Islet precursor cell (in vitro differentiated cells): ENCODE measurements at regions not wholly inside any gene's neighbourhood (a gene's known extent, or its start where the extent isn't known, plus 50 kb on each side); places are given as distances from the start of the nearest gene placed in this dataset.

Experiments
- DNase-seq: peaks from one replicate; pipeline ENCODE4 v3.0.0-alpha.2; 2018

DNA sequence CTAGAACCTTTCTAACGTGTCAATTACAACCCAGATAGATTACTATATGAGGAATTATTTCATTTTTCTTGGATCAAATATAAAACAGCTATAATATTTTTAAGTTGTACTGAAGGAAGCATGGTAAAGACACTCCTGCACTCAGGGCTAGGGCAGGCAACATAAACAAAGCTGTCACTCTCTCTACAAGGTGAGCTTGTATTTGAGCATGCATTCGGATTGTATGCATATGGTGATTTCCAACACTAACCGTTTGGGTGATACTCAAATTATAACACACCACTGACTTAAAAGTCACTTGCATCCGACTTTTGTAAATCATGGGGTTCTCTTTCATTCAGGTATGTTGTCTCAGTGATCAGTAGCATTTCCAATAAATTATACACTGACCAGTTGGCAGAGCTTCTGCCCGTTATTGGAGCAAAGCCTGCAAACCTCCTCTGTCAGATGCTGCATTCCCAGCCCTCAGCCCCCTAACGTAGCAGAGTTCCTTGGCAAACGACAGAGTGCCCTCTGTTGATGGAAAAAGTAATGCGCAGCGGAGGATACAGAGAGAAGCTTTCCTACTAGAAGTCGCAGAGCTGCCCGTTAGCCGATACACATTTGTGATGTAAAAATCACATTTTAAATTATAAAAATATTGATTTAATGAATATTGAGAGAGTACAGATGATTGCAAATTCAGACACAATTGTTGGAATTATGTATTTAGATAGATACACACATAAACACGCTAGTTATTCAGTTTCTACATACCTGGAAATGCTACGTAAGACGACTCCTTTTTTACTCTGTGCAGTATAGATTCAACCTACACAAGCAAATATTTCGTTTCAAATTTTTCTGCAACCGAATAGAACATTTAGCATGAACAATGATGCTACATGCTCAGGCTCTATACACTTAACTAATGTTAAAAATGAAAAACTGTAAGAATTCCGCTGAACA is 173.9 kb upstream of the SP4 start:
- DNase-seq, result peak; percentile 89

DNA sequence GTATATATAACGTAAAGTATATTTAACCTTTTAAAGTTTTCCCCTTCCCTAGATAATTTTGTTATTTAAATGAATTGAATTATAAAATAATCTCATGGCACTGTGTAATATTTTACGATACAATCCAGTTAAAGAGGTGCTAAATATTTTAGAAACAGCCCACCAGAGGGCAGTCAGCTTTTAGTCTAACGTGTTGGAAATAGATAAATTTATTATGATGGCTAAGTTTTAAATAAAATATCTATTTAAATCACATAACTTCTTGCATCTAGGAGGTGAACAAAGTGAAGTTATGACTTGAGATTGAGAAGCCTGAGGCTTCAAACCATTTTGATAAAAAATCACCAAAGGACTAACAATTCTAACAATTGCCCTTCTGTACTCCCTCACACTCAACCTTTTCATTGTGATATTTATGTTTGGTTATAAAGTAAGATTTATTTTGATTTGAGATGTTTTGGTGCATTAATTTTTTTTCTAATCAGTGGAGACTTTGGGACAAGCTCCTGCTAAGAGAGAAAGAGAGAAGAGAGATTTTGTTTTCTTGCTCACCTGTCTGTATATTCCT is 171.5 kb upstream of the SP4 start:
- no peak for DNase-seq

DNA sequence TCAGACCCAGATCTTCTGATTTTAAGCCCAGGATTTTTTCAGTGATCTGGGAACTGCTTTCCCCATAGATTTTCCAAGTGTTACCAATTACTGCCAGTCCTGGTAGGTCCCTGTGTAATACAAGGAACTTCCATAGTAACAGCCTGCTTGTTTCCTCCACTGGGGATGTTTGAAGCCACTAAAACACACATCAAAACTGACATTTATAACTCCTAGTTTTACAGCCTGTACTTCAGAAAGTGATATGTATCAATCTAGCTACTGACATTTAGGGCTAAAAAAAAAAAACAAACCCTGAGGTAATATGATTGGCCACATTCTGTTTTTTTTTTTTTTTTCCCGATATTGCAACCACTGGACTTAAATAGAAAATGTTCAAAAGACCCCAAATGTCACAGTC is 166.9 kb upstream of the SP4 start:
- no peak for DNase-seq

DNA sequence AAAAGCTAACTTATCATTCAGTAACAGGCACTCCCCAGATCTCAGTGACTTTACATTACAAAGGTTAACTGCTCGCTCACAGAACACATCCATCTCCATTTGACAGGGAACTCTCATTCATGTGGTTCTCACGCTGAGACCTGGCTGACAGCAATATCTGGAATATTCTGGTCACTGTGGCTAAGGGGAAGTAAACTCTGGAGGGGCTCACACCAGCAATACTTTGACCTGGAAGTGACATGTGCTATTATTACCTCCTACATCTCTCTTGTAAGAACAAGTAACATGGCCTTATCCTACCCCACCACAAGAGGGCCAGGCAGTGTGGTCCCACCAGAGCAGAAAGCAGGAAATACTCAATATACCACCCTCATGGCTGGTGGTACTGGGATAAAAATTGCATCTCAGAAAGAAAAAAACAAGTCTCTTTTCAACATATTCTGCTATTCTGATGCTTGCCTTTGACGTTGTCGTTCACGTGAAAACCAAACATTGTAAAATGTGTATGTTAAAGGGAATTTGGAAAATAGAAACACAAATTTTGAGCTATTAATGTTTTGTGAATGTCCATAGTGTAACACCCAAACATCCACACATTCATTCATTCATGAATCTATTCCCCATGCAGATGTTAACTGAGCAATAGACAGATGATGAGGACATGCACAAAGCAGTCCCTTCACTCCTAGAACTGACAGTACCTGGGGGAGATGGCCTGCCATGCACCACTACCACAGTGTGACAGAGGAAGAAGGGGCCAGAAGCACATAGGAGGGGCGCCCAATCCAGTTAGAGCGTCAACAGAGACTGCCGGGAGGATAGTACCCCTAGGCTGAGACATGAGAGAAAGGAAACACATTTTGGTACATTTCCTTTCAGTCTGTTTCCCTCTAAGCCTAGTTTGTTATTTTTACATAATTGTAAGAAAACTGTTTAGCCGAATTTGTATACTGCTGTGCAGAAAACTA is 166.0 kb upstream of the SP4 start:
- DNase-seq, result peak; percentile 80

DNA sequence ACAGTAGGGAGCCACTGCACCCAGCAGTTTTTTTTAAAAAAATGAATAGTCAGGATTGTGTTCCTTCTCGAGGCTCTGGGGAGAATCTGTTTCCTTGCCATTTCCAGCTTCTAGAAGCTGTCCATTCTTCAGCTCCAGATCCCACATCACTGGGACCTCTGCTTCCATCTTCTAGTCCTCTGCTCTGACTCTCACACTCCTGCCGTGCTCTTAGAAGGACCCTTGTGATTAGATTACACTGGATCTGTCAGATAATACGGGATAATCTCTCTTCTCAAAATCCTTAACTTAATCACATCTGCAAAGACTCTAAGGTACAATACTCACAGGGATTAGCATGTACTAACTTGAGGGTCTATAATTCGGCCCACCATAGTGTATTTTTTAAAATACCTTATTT is 158.9 kb upstream of the SP4 start:
- DNase-seq, result no peak

DNA sequence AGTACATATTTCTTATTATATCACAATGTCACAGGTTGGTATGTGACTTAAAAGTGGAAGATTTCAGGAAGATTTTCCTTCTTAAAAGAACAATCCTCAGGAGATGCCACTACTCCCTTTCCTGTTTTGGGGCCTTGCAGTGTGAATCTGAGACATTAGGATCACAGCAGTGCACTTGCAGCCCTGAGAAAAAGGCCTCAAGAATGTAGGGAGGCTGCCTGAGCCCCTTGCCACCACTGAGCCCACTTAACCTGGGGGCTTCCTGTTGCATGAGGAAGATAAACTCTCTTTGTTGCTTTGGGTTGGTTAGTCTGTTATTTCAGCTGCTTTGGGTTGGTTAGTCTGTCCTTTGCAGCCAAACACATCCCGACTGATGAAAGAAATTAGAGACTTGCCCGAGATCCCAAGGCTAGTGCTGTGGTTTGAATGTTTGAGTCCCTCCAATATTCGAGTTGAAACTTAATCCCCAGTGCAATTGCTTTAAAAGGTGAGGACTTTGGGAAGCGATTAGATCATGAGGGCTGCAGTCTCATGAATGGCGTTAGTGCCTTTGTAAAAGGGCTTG is 151.3 kb upstream of the SP4 start:
- DNase-seq, result no peak

DNA sequence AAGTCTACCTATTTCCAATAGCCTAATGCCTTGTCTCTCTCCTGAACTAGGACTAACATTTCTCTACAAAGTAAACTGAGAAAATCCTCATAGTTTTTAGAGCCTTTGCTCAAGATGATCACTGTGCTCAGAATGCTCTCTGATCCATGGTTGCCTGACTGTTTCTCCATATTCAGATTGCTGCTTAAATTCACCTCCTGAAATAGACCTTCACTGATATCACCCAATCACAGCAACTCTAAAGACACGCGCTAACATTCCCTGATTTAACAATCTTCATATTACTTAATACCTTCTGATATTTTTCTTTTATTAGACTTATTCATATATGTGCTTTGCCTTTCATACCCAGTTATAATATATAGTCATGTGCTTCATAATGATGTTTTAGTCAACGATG is 148.9 kb upstream of the SP4 start:
- DNase-seq, result no peak

DNA sequence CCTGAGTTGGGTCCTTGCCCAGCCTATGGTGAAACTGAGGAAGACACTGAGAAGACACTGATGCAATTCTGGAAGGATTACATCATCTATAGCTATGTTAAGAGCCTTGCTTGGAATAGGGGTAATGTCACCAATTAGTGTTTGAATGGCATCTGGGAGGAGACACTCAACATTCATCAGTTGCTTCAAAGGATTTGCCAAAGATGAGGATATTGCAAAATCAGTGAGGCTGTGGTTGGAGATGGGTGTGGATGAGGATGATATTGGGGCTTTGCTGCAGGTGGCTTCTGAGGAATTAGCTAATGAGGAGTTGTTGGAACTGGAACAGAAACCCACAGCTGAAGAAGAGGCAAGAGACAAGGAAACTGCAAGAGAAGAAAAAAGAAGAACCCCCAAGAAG is 146.7 kb upstream of the SP4 start:
- DNase-seq, result no peak

DNA sequence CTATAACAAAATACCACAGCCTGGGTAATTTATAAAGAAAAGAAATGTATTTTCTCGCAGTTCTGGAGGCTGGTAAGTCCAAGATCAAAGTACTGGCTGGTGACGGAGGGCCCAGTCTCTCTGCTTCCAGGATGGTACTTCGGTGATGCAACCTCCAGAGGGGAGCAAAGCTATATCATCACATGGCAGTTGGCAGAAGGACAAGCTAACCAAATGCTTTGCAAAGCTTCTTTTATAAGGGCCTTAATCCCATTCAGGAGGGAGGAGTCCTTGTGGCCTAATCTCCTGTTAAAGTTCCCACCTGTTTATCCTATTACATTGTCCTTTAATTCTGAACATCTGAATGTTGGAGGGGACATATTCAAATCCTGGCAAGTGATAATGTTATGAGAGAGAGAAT is 134.1 kb upstream of the SP4 start:
- DNase-seq, result no peak

DNA sequence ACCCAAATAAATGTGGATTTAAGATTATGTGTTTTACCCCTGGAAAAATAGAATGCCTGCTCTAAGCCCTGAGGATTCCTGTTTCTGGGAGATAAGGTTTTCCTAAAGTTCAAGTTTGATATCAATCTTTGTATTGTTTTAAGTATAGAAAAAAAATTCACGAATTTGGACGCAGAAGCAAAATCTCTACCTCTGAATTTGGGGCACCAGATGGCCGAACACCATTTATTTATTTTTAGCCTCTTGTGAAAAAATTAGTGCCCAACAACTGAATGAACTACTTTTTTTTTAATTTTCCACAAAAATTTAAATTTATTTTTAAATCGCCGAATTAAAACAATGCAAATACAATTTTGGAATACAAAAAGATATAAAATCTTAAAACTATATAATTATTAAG is 128.1 kb upstream of the SP4 start:
- no peak for DNase-seq

DNA sequence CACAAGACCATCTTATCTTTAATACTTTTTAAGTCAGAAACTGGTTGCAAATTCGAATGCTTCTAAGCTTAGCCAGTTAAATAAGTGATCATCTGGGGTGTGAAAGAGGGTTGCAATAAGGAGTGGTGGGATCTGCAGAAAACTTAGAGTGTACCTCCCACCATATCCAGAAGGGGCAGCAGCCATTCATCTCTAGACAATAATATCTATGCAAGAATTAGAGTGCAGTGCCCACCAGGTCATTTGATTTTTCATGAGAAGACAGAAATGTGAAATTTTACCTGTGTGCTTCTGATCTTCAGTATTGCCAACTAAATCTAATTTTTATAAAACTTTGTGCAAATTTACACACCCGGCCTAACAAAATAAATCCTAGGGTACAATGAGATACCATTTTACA is 127.2 kb upstream of the SP4 start:
- DNase-seq, result no peak

DNA sequence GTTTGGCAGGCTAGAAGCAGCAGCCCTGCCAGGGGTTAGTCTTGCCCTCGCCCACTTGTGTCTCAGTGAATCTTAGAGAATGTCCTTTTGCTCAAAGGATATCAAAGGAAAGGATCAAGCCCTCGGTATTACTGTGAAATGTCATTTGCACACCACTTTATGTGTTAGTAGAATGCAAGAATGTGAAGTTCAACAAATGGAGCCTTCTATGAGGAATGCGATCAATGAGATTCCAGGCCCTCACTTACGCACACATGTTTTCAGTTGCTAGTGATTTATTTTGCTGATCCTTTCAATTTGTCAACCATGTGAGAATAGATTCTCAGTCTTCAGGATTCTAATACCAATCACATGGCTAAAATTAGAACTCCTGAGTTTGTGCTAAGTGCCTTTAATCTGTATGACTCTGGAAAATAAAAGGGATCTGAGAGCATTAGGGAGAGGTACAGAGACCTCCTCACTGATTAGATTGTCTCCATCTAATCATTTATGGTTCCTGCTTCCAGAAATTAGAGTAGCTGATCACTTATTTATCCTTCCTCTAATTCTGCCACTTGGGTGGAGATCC is 123.0 kb upstream of the SP4 start:
- DNase-seq, result no peak

DNA sequence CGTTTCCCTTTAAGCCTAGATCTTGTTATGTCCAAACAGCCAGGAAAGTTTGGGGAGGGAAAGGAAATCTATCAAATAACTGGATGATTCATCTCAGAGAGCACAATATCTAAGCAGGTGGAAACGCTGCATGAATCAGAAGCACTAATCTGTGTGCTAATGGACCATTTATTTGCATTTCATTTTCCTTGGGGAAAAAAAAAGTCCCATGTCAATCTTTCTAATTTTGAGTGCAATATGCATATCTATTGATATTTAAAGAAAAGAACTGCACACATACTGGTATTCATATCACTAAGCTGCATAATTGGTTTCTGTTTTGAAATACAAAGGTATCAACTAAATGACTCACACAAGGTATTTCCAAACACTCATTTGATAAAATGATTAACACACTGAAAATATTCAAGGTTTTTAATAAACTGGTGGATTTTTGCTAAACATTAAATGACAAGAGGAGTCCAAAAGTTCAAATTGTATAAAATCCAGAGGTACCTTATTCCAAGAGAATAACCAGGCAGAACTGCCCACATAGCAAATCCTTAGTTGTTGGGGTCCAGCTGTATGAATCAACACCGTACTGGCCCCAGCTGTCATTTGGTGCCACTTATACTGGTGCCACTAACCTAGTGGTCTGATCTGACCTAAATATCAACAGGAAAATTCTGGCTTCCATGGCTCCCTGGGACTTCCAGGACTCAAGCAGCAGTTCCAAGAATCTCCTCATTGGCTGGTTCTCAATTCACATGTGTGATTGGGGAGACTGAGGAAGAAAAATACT is 122.2 kb upstream of the SP4 start:
- DNase-seq, result no peak

DNA sequence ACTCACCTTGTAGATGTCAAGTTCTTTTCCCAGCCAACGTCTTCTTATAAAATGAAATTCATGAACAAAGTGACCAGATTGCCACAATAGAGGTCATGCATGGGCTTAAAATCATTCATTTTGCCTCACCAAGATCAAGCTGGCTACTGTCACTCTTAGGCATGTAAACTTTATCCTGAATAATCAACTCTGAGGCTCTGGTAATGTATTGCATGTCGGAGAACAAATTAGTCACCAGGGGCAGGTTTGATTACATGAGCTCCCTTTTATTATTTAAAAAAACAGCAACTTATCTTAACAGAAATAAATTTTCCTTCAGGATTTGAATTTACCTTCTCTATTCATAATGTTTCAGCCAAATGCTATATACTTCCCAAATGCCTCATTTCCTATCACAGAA is 112.9 kb upstream of the SP4 start:
- no peak for DNase-seq

DNA sequence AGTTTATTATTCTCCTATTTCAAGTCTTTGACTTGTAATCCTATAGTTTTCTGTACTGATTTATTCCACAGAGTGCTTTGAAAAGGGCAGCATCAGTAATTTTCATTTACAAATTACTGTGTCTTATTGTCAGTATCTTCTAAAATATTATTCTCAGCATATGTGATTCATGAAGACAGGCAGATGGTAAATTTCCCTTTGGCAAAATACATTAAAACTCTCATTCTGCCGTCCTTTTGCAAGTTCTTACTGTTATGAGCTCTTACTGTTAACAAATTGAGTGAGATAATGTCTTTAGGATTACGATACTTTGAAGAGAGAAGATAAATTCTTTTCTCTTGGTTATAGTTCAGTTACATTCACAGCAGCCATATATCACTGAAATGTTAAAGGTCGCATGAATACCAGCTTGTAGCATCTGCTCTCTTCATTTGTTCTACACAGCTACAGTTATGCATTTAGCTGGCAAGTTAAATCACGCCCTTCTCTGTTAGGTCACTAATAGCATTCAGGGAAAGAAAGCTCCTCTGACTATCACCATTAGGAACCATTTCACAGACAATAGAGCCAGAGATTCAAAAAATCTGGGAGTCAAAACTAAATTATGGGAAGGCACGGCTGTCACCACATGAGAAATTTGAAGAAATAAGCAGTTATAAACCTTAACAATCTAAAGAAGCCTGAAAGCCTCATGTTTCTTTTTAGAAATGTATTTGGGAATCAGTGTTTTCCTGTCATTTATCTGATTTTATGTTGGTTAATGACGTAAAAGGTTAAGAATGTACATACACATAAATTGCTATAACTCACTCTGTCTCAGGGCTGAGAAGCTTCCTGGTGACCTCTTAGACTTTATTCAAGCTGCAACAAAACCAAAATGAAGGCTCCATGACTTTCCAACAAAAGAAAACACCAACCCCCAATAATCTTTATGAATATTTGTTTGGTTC is 109.6 kb upstream of the SP4 start:
- no peak for DNase-seq

DNA sequence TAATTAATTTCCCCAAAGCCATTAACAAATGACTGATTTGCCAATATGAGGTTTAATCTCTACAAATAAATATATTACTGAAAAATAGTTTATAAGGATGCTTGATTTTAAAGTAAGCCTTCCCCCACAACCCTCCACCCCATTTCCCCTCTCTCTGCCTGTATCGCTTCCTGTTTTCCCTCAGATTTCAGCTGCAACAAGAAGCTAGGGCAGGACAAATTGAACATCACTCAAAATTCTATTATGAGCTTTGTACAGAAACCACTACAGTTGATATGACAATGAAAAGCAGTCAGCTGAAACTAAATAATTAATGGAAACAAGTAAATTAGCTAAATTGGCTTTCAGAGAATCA is 109.0 kb upstream of the SP4 start:
- no peak for DNase-seq

DNA sequence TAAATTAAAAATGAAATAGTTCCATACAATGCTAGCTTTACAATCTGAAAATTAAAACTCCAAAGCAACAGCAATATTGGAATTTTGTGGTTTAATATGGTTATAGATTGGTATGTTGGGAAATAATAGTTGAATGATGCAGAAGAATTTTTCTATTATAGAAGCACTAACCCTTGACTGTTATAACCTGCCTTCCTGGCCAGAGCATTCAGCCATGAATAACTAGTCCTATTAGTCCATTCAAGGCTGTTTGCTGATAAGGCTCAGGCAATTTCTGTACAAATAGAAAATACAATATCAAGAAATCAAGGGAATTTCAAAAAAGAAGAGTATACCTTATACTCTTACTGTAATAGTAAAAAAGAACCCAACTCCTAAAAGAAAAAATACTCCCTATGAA is 101.6 kb upstream of the SP4 start:
- no peak for DNase-seq

DNA sequence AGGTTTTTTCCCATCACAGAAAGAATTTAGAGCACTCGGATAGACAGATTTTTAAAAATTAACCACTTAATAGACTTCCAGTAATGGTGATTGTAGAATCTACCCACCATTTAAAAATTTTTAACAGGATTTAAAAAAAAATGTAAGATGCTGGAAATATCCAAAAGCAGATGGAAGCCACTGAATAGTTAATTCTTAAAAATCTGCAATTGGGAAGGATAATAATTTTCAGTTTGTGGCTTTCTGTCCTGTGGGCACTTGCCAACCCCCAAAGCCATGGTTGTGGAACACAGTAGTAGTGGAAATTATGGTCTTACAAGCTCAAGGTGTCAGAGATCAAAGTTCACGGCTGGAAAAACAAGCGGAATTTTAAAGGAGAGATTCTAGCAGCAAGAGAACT is 101.0 kb upstream of the SP4 start:
- no peak for DNase-seq

DNA sequence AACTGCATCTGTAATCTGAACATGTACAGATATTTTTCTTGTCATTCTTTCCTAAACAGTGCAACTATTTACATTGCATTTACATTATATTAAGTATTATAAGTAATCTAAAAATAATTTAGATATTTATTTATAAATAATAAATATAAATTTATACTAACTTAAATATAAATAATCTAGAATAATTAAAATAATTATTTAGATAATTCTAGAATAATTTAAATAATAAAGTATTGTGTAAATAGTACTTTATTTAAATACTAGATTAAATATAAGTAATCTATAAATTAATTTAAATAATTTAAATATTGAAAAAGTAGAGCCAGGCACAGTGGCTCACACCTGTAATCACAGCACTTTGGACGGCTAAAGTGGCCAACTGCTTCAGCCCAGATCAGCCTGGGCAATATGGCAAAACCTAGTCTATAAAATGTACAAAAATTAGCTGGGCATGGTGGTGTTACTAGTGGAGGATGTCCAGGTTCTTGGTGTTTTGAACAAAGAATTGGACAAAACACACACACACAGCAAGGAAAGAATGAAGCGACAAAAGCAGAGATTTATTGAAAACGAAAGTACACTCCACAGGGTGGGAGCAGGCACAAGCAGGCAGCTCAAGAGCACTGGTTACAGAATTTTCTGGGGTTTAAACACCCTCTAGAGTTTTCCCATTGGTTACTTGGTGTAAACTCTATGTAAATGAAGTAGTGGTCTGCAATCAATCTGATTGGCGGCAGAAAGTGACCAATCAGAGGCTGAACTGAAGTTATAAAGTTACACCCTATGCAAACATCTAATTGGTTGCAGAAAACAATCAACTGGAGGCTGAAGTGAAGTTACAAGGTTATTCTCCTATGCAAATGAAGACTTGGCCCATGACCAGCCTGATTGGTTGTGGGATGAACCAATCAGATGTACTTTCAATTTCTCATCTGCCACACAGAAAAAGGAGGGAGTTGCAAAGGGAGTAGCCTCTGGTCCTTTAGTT is 100.2 kb upstream of the SP4 start:
- no peak for DNase-seq
